HepG2 (cell line): ENCODE measurements at regions not wholly inside any gene's neighbourhood (a gene's known extent, or its start where the extent isn't known, plus 50 kb on each side); places are given as distances from the start of the nearest gene placed in this dataset.
A peak's percentile ranks its signal among the peaks of the same experiment; 100 is the strongest.

Experiments
- ATAC-seq: fragments of 200-7000 bp; cut with Tn5 transposase; 3 replicates; pipeline ENCODE4 v1.9.1; 2020; ENCODE audit warnings: mild to moderate bottlenecking, moderate library complexity
- BruUV-seq: library from RNA; stranded (reverse); fragments of 400-500 nt; replicated peaks from 2 replicates; lab custom pipeline; 2021; lab: Mats Ljungman, UMichigan
- CTCF ChIA-PET: fragments of 300-600 bp; formaldehyde crosslinking; extraction: SDS; loops from one replicate; lab custom pipeline; 2021; ENCODE audit warnings: low total read pairs, inconsistent platforms, low intra/inter-chr PET ratio; lab: Yijun Ruan, JAX
- POLR2A ChIA-PET: fragments of 350-600 bp; sonication (Branson Sonifier 250); formaldehyde crosslinking; loops from one replicate; lab custom pipeline; 2020; ENCODE audit warnings: antibody characterized with exemption, inconsistent platforms; lab: Yijun Ruan, JAX
- DNase-seq: peaks from one replicate; pipeline ENCODE4 v3.0.0-alpha.2; 2015; ENCODE audit warnings: low spot score
- FAIRE-seq: peaks from 3 replicates; lab custom pipeline; 2011; peaks lifted over from hg19 to GRCh38; lab: Jason Lieb, UNC
- H2AFZ ChIP-seq: one replicate; pipeline ENCODE4 v1.6.1; 2011; ENCODE audit warnings: low read length, inconsistent platforms
- H3K27ac ChIP-seq: fragments of 300-600 bp; 3 replicates; pipeline ENCODE4 v1.8.0; 2011; ENCODE audit warnings: mixed run types, mild to moderate bottlenecking, mixed read lengths, low read length, inconsistent platforms; ENCODE audit not compliant: insufficient read depth; ENCODE audit errors: extremely low read length
- H3K27me3 ChIP-seq, 2 experiments: fragments of 200-600 bp in 1 of 2; 2 replicates in 1 of 2; 3 replicates in 1 of 2; pipeline versions ENCODE4 v1.6.0 to v1.8.0; 2011; ENCODE audit warnings: low read length in 2 of 2, mild to moderate bottlenecking in 2 of 2, moderate library complexity in 2 of 2, inconsistent platforms in 1 of 2; ENCODE audit not compliant: insufficient read depth in 2 of 2, control insufficient read depth in 1 of 2
- H3K36me3 ChIP-seq, 2 experiments: fragments of 200-600 bp in 1 of 2; replicated peaks in 1 of 2; 2 replicates in 1 of 2; 3 replicates in 1 of 2; pipeline versions ENCODE4 v1.5.1 to v1.8.0; 2011; ENCODE audit warnings: low read length in 2 of 2, inconsistent platforms in 1 of 2; ENCODE audit not compliant: insufficient read depth in 2 of 2, control insufficient read depth in 1 of 2
- H3K4me1 ChIP-seq: 2 replicates; pipeline ENCODE4 v1.5.1; 2012; ENCODE audit warnings: low read length, inconsistent platforms; ENCODE audit not compliant: insufficient read depth
- H3K4me2 ChIP-seq: 2 replicates; pipeline ENCODE4 v1.6.0; 2011; ENCODE audit warnings: low read depth, low read length, inconsistent platforms
- H3K4me3 ChIP-seq, 3 experiments: fragments of 200-600 bp in 1 of 3; sonication (generic), shearing (Covaris generic) in 1 of 3; replicated peaks in 1 of 3; 2 replicates each; pipeline ENCODE4 v1.5.1; 2011 to 2016; ENCODE audit warnings: low read length in 3 of 3, inconsistent platforms in 2 of 3, low read depth in 2 of 3, mild to moderate bottlenecking in 2 of 3, control low read depth in 1 of 3, mixed read lengths in 1 of 3; ENCODE audit not compliant: insufficient read depth in 1 of 3
- H3K79me2 ChIP-seq: one replicate; pipeline ENCODE4 v1.6.1; 2011; ENCODE audit warnings: low read length, inconsistent platforms; ENCODE audit not compliant: insufficient read depth
- H3K9ac ChIP-seq: 2 replicates; pipeline ENCODE4 v1.6.0; 2011; ENCODE audit warnings: mild to moderate bottlenecking, low read depth, low read length, inconsistent platforms; ENCODE audit not compliant: insufficient read depth
- H3K9me3 ChIP-seq: 2 replicates; pipeline ENCODE4 v1.5.1; 2012; ENCODE audit warnings: mild to moderate bottlenecking, low read length
- H4K20me1 ChIP-seq: 2 replicates; pipeline ENCODE4 v1.6.0; 2011; ENCODE audit warnings: inconsistent platforms, mild to moderate bottlenecking, low read length, moderate library complexity; ENCODE audit not compliant: insufficient read depth
- ATF1 ChIP-seq: IDR thresholded peaks from 2 replicates; pipeline ENCODE4 v1.6.1; 2016; ENCODE audit warnings: mild to moderate bottlenecking, control low read depth
- ZNF33B ChIP-seq: sonication (generic); formaldehyde crosslinking; IDR thresholded peaks from 2 replicates; pipeline ENCODE4 v1.5.1; 2020; ENCODE audit warnings: mild to moderate bottlenecking, missing genetic modification reagents
- ZNF564 ChIP-seq: sonication (generic); formaldehyde crosslinking; IDR thresholded peaks from 2 replicates; pipeline ENCODE4 v1.8.1; 2023; ENCODE audit warnings: mild to moderate bottlenecking, missing genetic modification reagents
- in situ Hi-C: cut with HindIII; loops from 2 replicates; pipeline ENCODE4 v1.10.0; 2017; ENCODE audit warnings: low pct_unique_long_range_greater_than_20kb; ENCODE audit not compliant: extremely low pct_ligation_motif_present
- intact Hi-C: fragments of 100-400 bp; cut with micrococcal nuclease; formaldehyde crosslinking; loops from one replicate; pipeline ENCODE4 v1.10.0; 2022; ENCODE audit not compliant: unreplicated experiment
- TF ChIP-seq, protein P1 (sequence below): sonication (generic); formaldehyde crosslinking; IDR thresholded peaks from 2 replicates; pipeline ENCODE4 v1.4.0; 2020; ENCODE audit warnings: low read depth, mild to moderate bottlenecking, missing genetic modification reagents
- TF ChIP-seq, protein P2 (sequence below): fragments of 450-650 bp; IDR thresholded peaks from 2 replicates; pipeline ENCODE4 v1.6.1; 2016
- TF ChIP-seq, protein P3 (sequence below): sonication (generic); formaldehyde crosslinking; IDR thresholded peaks from 2 replicates; pipeline ENCODE4 v1.4.0; 2020; ENCODE audit warnings: missing genetic modification reagents

DNA sequence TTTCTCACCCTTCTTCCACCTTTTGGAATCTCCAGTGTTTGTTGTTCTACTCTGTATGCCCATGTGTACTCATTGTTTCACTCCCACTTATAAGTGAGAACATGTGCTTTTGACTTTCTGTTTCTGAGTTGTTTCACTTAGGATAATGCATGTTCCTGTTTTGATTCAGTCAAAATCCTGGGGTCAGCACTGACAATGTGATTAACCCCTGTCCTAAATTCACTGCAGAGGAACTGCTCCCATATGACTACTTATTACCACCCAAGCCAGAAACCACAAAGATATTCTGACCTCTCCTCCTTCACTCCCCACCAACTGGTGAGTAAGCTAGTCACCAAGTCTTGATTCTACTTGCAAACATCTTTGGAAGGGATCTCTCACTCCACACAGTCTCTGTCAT lies 251.4 kb upstream of the TCF4 start:
- BruUV-seq, result no TSS peak
- CTCF ChIA-PET, result no interaction called here

More for the DNA sequence above, 251.4 kb upstream of the TCF4 start:
- in situ Hi-C loops, result no loop called here
- Histone ChIP-seq H4K20me1 (no peaks in the 10 kb centered on the region), H3K4me2 (no peak overlapping the region), H3K9ac (no peak overlapping the region), H3K27ac (no peak overlapping the region), H3K4me1 (no peaks in the 10 kb centered on the region), H3K79me2 (no peaks in the 10 kb centered on the region), H3K27me3 (no peaks in the 10 kb centered on the region), H3K36me3 (no peaks in the 10 kb centered on the region), H2AFZ (no peak overlapping the region), H3K4me3 (no peak overlapping the region), H3K9me3 (peaks cover 67% of the 10 kb centered on the region)
- TF ChIP-seq ATF1 (no peak), ZNF33B (CRISPR knock-in tag) (no peak), ZNF564 (CRISPR knock-in tag) (no peak)
- TF ChIP-seq, protein P1, sequence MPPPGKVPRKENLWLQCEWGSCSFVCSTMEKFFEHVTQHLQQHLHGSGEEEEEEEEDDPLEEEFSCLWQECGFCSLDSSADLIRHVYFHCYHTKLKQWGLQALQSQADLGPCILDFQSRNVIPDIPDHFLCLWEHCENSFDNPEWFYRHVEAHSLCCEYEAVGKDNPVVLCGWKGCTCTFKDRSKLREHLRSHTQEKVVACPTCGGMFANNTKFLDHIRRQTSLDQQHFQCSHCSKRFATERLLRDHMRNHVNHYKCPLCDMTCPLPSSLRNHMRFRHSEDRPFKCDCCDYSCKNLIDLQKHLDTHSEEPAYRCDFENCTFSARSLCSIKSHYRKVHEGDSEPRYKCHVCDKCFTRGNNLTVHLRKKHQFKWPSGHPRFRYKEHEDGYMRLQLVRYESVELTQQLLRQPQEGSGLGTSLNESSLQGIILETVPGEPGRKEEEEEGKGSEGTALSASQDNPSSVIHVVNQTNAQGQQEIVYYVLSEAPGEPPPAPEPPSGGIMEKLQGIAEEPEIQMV (CRISPR knock-in tag), result no peak
- TF ChIP-seq, protein P2, sequence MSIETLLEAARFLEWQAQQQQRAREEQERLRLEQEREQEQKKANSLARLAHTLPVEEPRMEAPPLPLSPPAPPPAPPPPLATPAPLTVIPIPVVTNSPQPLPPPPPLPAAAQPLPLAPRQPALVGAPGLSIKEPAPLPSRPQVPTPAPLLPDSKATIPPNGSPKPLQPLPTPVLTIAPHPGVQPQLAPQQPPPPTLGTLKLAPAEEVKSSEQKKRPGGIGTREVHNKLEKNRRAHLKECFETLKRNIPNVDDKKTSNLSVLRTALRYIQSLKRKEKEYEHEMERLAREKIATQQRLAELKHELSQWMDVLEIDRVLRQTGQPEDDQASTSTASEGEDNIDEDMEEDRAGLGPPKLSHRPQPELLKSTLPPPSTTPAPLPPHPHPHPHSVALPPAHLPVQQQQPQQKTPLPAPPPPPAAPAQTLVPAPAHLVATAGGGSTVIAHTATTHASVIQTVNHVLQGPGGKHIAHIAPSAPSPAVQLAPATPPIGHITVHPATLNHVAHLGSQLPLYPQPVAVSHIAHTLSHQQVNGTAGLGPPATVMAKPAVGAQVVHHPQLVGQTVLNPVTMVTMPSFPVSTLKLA, result peak; percentile 51
- TF ChIP-seq, protein P3, sequence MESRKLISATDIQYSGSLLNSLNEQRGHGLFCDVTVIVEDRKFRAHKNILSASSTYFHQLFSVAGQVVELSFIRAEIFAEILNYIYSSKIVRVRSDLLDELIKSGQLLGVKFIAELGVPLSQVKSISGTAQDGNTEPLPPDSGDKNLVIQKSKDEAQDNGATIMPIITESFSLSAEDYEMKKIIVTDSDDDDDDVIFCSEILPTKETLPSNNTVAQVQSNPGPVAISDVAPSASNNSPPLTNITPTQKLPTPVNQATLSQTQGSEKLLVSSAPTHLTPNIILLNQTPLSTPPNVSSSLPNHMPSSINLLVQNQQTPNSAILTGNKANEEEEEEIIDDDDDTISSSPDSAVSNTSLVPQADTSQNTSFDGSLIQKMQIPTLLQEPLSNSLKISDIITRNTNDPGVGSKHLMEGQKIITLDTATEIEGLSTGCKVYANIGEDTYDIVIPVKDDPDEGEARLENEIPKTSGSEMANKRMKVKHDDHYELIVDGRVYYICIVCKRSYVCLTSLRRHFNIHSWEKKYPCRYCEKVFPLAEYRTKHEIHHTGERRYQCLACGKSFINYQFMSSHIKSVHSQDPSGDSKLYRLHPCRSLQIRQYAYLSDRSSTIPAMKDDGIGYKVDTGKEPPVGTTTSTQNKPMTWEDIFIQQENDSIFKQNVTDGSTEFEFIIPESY, result no peak
- FAIRE-seq, result no peak
- no peak for ATAC-seq
- intact Hi-C loops, result no loop called here
- no peak for DNase-seq
- POLR2A ChIA-PET, result no interaction called here
